HG03025 (cell line): ENCODE measurements at regions not wholly inside any gene's neighbourhood (a gene's known extent, or its start where the extent isn't known, plus 50 kb on each side); places are given as distances from the start of the nearest gene placed in this dataset.
A peak's percentile ranks its signal among the peaks of the same experiment; 100 is the strongest.
"Not testable (repeated sequence)": the region's sequence is repeated elsewhere in the genome, so short reads cannot be mapped to it uniquely, and the experiment has no call there.

Experiments
- ATAC-seq: cut with Tn5 transposase; IDR thresholded peaks from one replicate; pipeline ENCODE4 v1.9.1; 2021; ENCODE audit warnings: mild to moderate bottlenecking, moderate library complexity; ENCODE audit not compliant: unreplicated experiment, low FRiP score

DNA sequence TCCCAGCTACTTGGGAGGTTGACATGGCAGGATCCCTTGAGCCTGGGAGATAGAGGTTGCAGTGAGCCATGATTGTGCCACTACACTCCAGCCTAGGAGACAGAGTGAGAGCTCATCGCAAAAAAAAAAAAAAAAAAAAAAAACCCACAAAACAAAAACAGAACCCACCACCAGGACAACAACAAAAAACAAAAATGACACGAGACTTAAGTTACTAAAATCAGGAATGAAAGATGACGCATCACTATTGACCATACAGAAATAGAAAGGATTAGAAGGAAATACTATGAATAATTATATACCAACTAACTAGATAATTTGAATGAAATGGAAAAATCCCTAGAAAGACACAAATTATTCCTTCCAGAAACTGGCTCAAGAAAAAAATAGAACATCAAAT lies 432.4 kb upstream of the PMFBP1 start:
- no peak for ATAC-seq

- no peak for ATAC-seq
These were observed 430.5 kb upstream of the PMFBP1 start for GRCh38 chr16:72602499-72602898.

GRCh38 chr16:72598696-72599095 lies 426.7 kb upstream of the PMFBP1 start:
- no peak for ATAC-seq

- no peak for ATAC-seq
These were observed 426.0 kb upstream of the PMFBP1 start for GRCh38 chr16:72597938-72598337.

- no peak for ATAC-seq
These were observed 424.4 kb upstream of the PMFBP1 start for GRCh38 chr16:72596373-72596772.

GRCh38 chr16:72590151-72590937 lies 418.4 kb upstream of the PMFBP1 start:
- peak; percentile 64 for ATAC-seq

DNA sequence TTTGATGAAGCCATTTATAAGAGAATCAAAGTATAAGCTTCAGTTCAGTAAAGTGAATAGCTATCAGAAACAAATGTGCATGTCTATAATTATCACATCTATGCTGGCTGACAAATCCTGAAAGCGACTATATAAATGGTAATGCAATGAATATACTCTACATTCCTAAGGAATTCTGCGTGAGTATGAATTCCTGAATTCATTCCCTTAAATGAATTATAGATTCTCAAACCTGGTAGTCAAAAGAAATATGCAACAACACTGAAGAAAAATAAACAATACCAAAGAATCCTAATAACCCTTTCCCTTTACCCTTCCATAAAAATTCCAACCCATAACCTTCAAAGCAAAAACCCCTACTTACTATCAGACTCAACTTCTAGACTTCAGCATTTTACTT lies 416.6 kb upstream of the PMFBP1 start:
- no peak for ATAC-seq

GRCh38 chr16:72578061-72578460 lies 406.1 kb upstream of the PMFBP1 start:
- ATAC-seq, result not testable (repeated sequence)

- ATAC-seq, result no peak
These were observed 404.2 kb upstream of the PMFBP1 start for GRCh38 chr16:72576189-72576588.

- no peak for ATAC-seq
These were observed 397.7 kb upstream of the PMFBP1 start for GRCh38 chr16:72569677-72570076.

DNA sequence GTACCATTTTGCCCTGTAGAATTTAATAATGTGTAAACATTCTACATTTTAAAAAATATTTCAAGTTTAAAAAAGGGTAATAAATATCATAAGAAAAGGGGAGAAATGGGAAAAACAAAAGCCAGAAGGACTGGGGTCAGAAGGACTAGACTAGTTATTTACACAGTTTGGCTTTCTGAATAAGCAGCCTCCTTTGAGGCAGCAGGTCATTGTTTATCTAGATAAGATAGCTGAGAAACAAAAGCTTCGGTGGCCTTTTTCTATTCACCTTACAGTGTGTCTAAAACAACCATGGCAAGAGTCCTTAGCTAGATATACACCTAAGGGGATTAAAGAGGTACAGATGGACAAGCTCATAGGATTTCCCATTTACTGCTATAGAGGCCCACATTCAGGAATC lies 396.5 kb upstream of the PMFBP1 start:
- no peak for ATAC-seq

DNA sequence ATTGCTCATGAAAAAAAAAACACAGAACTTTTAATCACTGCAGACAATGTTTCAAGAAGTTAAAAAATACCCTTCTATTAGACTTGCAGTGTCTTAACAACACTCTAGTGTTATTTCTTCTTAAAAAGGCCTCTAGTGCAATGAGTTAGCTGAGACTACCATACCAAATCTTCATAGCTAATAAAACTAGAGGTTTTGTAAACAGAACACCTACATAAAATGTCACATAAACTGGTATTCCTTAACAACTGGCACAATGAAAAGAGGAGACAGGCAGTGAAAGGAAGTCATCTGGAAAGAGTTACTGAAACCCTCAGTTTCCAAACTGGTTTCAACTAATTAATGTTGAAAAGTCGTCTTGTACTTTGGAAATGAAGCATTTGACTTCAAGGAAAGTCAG lies 394.2 kb upstream of the PMFBP1 start:
- ATAC-seq, result no peak

GRCh38 chr16:72565106-72565505 lies 393.2 kb upstream of the PMFBP1 start:
- ATAC-seq, result no peak

- ATAC-seq, result no peak
These were observed 388.7 kb upstream of the PMFBP1 start for GRCh38 chr16:72560617-72561016.

- ATAC-seq, result no peak
These were observed 386.5 kb upstream of the PMFBP1 start for GRCh38 chr16:72558501-72558900.

- no peak for ATAC-seq
These were observed 383.0 kb upstream of the PMFBP1 start for GRCh38 chr16:72554935-72555334.

DNA sequence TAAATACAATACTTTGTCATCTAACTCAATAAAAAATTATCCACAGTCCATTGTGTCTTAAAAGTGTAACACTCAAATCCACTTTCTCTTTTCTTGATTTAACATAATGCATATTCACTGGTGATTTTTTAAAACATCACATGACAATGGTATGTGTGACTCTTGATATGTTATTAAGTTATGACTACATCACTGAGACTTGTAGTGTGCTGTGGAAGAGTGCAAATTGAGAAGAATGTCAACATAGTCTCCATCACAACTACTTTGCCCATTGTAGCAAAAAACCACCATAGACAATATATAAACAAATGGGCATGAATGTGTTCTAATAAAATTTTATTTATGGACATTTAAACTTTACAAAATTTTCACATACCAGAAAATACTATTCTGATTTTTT lies 380.7 kb upstream of the PMFBP1 start:
- ATAC-seq, result no peak

DNA sequence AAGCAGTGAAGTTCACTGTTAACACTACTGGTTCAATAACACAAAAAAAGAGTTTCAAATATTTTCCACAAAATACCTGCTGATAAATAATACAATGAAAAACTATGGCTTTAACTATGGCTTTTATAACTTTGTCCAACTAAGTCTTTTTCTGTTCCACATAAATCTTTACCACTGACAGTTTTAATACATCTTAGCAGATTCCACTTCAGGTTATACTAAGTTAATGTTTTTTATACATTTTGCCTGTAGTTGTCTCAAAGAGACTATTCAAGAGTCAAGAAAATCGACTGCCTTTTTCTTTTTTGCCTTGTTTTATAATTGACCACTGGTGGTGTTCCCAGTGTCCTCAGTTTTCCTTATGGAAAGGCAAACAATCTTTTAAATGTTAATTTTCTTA lies 379.7 kb upstream of the PMFBP1 start:
- ATAC-seq, result no peak

DNA sequence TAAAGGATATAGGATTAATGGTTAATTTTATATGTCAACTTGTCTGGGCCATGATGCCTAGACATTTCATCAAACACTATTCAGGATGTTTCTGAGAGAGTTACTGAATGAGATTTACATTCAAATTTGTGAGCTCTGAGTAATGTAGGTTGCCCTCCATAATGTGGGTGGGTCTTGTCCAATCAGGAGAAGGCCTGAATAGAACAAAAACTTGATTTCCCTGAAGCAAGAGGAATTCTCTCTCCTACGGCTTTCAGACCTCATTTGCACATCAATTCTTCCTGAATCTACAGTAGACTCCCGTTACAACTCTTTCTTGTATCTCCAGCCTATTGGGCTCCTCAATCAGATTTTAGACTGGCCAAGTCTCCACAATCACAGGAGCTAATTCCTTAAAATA lies 377.9 kb upstream of the PMFBP1 start:
- ATAC-seq, result no peak

GRCh38 chr16:72542102-72542501 lies 370.1 kb upstream of the PMFBP1 start:
- ATAC-seq, result no peak

GRCh38 chr16:72537664-72538063 lies 365.7 kb upstream of the PMFBP1 start:
- no peak for ATAC-seq

DNA sequence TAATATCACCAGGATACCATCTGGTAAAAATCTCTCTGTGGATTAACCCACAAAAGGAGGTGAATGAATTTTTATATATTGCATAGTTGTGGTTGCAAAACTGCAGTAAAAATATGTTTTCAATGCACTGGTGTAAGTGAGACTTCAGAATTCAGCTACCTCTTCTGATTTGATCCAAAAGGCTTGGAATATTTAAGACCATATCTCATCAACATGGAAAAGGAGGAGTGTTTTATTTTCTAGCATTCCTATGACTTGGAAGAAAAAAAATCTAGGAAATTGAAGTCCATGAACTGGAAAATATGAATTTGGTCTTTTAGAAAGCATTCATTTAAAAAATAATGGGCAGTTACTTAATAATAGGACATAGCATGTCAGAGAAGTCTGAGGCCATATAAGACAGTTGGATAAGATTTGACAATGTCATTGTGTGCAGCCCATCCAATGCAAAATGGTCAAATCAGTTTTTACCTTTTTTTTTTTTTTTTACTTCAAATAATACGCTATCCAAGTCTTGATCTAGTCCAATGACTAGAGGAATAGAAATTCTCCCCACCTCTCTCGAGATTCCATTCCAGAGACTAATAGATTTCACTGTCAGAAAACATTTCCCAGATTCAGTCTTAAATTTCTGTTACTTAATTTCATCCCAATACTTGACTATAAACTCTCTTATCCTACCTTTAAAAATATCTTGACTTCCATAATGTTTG lies 364.9 kb upstream of the PMFBP1 start:
- no peak for ATAC-seq
